Psoas muscle (tissue), 7 donors: ENCODE measurements at regions not wholly inside any gene's neighbourhood (a gene's known extent, or its start where the extent isn't known, plus 50 kb on each side); places are given as distances from the start of the nearest gene placed in this dataset.

ENCODE experiments used
- ATAC-seq, 4 donors: fragments of 200-7000 bp; cut with Tn5 transposase; one replicate each; pipeline ENCODE4 v1.9.1; 2020; ENCODE audit warnings: moderate library complexity in 3 of 4, mild to moderate bottlenecking in 2 of 4
- DNase-seq, 2 donors: peaks; one replicate each; pipeline ENCODE4 v3.0.0-alpha.2; 2020
- H3K27ac ChIP-seq: fragments of 200-600 bp; one replicate; pipeline ENCODE4 v1.8.0; 2022
- H3K27me3 ChIP-seq, 3 donors: fragments of 200-600 bp in 1 of 3; one replicate each; pipeline versions ENCODE4 v1.6.1 to v1.8.0; 2013 to 2022; ENCODE audit warnings: low read length in 2 of 3, mild to moderate bottlenecking in 2 of 3, moderate library complexity in 1 of 3; ENCODE audit not compliant: insufficient read depth in 3 of 3
- H3K36me3 ChIP-seq, 2 donors: fragments of 200-600 bp in 1 of 2; one replicate each; pipeline versions ENCODE4 v1.6.1 to v1.8.0; 2013 to 2022; ENCODE audit warnings: low read depth in 1 of 2, mild to moderate bottlenecking in 1 of 2, moderate library complexity in 1 of 2; ENCODE audit not compliant: insufficient read depth in 1 of 2
- H3K4me1 ChIP-seq: fragments of 200-600 bp; one replicate; pipeline ENCODE4 v1.8.0; 2022
- H3K4me3 ChIP-seq: fragments of 200-600 bp; one replicate; pipeline ENCODE4 v1.8.0; 2022; ENCODE audit warnings: mild to moderate bottlenecking
- H3K9me3 ChIP-seq: fragments of 200-600 bp; one replicate; pipeline ENCODE4 v1.8.0; 2022
- CTCF ChIP-seq: fragments of 200-600 bp; IDR thresholded peaks from one replicate; pipeline ENCODE4 v1.8.0; 2022; ENCODE audit warnings: antibody characterized with exemption
- WGBS, 3 donors: extraction: QIAGEN DNeasy Blood & Tissue Kit; methylation state at CpG; one replicate each; pipeline versions ENCODE4 v1.1.6 to v1.1.7; 2013; 5-methylcytosine and 5-hydroxymethylcytosine counted together
- intact Hi-C, 2 donors: fragments of 100-400 bp; cut with DNase I; formaldehyde crosslinking; loops; one replicate each; pipeline versions ENCODE4 v1.11.0 to v1.14.2; 2022
- donor health status: healthy with polysubstance abuse.
- donor health status: DM: no; HTN: no; CAD: no; lungs with moderate emphysema.
- donor health status: Bipolar disorder and iron deficiency.
- donor health status: healthy.
- donor health status: DM: yes; HTN: yes; CAD: no.
- donor health status: DM: no; HTN: no; CAD: no.
- donor health status: DM: yes; HTN: yes; CAD: no.

- Histone ChIP-seq H3K27ac (no peak overlapping the region), H3K36me3 (no peaks in the 10 kb centered on the region), H3K27me3 (no peaks in the 10 kb centered on the region), H3K4me3 (no peak overlapping the region), H3K9me3 (no peaks in the 10 kb centered on the region), H3K4me1 (no peaks in the 10 kb centered on the region)
- no peak for ATAC-seq
- DNase-seq: no peak
- 80 to 84% (median 83%) methylated on average over 2 of the region's 2 CpGs for WGBS, 3 donors
- intact Hi-C loops: no loop called here
- no peak for TF ChIP-seq CTCF
Observed at GRCh38 chr3:6521369-6522113, 339.4 kb upstream of the GRM7 start.

GRCh38 chr3:6522191-6522590 is 338.7 kb upstream of the GRM7 start:
- intact Hi-C loops: no loop called here
- Histone ChIP-seq H3K4me3 (no peak overlapping the region), H3K9me3 (no peaks in the 10 kb centered on the region), H3K27ac (no peak overlapping the region), H3K4me1 (no peaks in the 10 kb centered on the region), H3K36me3 (no peaks in the 10 kb centered on the region), H3K27me3 (no peaks in the 10 kb centered on the region)
- TF ChIP-seq CTCF: no peak
- ATAC-seq (no peak), DNase-seq (no peak)

GRCh38 chr3:6523043-6523442 is 337.9 kb upstream of the GRM7 start:
- DNase-seq: no peak
- Histone ChIP-seq H3K27ac (no peak overlapping the region), H3K4me3 (no peak overlapping the region), H3K27me3 (no peaks in the 10 kb centered on the region), H3K4me1 (no peaks in the 10 kb centered on the region), H3K9me3 (no peaks in the 10 kb centered on the region), H3K36me3 (no peaks in the 10 kb centered on the region)
- no peak for ATAC-seq
- intact Hi-C loops: no loop called here
- TF ChIP-seq CTCF: no peak
- 55 to 58% (median 56%) methylated on average over 2 of the region's 2 CpGs for WGBS, 3 donors

- no peak overlapping the region for H3K27ac ChIP-seq
- TF ChIP-seq CTCF: no peak
- no peaks in the 10 kb centered on the region for H3K9me3 ChIP-seq
- ATAC-seq (peak in 1 of 4 donors; percentile 42), DNase-seq (no peak)
- intact Hi-C loops: no loop called here
- no peaks in the 10 kb centered on the region for H3K27me3 ChIP-seq
- 30 to 60% (median 54%) methylated on average over 1 of the region's 1 CpG for WGBS, 3 donors
- no peaks in the 10 kb centered on the region for H3K4me1 ChIP-seq
- H3K4me3 ChIP-seq: no peak overlapping the region
- no peaks in the 10 kb centered on the region for H3K36me3 ChIP-seq
Observed at GRCh38 chr3:6524479-6524878, 336.4 kb upstream of the GRM7 start.

GRCh38 chr3:6526321-6526720 is 334.6 kb upstream of the GRM7 start:
- intact Hi-C loops: no loop called here
- ATAC-seq: no peak
- Histone ChIP-seq H3K27ac (no peak overlapping the region), H3K4me1 (no peaks in the 10 kb centered on the region), H3K27me3 (no peaks in the 10 kb centered on the region), H3K4me3 (no peak overlapping the region), H3K36me3 (no peaks in the 10 kb centered on the region), H3K9me3 (no peaks in the 10 kb centered on the region)
- no peak for TF ChIP-seq CTCF
- DNase-seq: no peak
- WGBS, 3 donors: 79 to 84% (median 83%) methylated on average over 8 of the region's 8 CpGs
